ENCODE measurements at regions not wholly inside any gene's neighbourhood (a gene's known extent, or its start where the extent isn't known, plus 50 kb on each side); places are given as distances from the start of the nearest gene placed in this dataset.

GRCh38 chr19:30111021-30111855 lies 169.2 kb downstream of the URI1 start:
- no peak for TF ChIP-seq CTCF (IDR thresholded peaks at IDR 0.05)
- no peak for TF ChIP-seq POLR2A (IDR thresholded peaks at IDR 0.05)
- no peak for TF ChIP-seq EP300 (IDR thresholded peaks at IDR 0.05)
